ENCODE measurements at regions not wholly inside any gene's neighbourhood (a gene's known extent, or its start where the extent isn't known, plus 50 kb on each side); places are given as distances from the start of the nearest gene placed in this dataset.

- H3K4me1 ChIP-seq (ENCODE audit: control insufficient read depth in 1 of 2, insufficient read depth in 2 of 2, low read depth in 1 of 2, low read length in 1 of 2) = peaks cover 2 to 14% of the 10 kb centered on the region in 2 experiments; a peak in 2 of 4 replicates
- H3K9me2 ChIP-seq = no peaks in the 10 kb centered on the region
- no peak for DNase-seq
- POLR2A ChIA-PET = no interaction called here
- H3K79me2 ChIP-seq (ENCODE audit: insufficient read depth) = no peaks in the 10 kb centered on the region
- no peak overlapping the region for H2AFZ ChIP-seq (ENCODE audit: low read depth)
- H3K36me3 ChIP-seq (replicated peaks in 1 of 2; ENCODE audit: control insufficient read depth in 1 of 2, insufficient read depth in 2 of 2, low read length in 1 of 2) = no peaks in the 10 kb centered on the region
- CTCF ChIA-PET = interaction anchor here (2.2 kb wide), 1 partner anchor 63 kb away, joined by 5 read pairs; no protein-coding TSS in a partner anchor
- no peaks in the 10 kb centered on the region for H4K20me1 ChIP-seq (ENCODE audit: insufficient read depth)
- H3K4me2 ChIP-seq = no peak overlapping the region
- no peak for TF ChIP-seq GABPA (IDR thresholded peaks at IDR 0.05; ENCODE audit: low read depth)
- TF ChIP-seq FOXJ3 (CRISPR knock-in tag; IDR thresholded peaks at IDR 0.05) = no peak
- TF ChIP-seq RFX5 (IDR thresholded peaks at IDR 0.05; ENCODE audit: low read length) = no peak
- no peak for TF ChIP-seq RCOR1 (IDR thresholded peaks at IDR 0.05; ENCODE audit: low read length)
- no peak for TF ChIP-seq SIN3A (IDR thresholded peaks at IDR 0.05; ENCODE audit: borderline replicate concordance, low read depth, low read length)
- no peak for TF ChIP-seq CTCF (IDR thresholded peaks at IDR 0.05)
- no peak for TF ChIP-seq MXI1 (IDR thresholded peaks at IDR 0.05; ENCODE audit: low read depth, low read length)
- no peak for TF ChIP-seq JUND (IDR thresholded peaks at IDR 0.05)
- H3K9ac ChIP-seq = no peak overlapping the region
- H3K27ac ChIP-seq (ENCODE audit: low read depth in 2 of 2, low read length in 1 of 2) = no peak overlapping the region
- no peaks in the 10 kb centered on the region for H3K9me3 ChIP-seq
- H3F3A ChIP-seq (replicated peaks; ENCODE audit: insufficient read depth) = peaks cover 6% of the 10 kb centered on the region
- no peaks in the 10 kb centered on the region for H3K27me3 ChIP-seq (ENCODE audit: insufficient read depth)
- WGBS (ENCODE audit: low lambda C conversion rate) = 88% methylated on average over 3 of the region's 3 CpGs
- no peak overlapping the region for H3K4me3 ChIP-seq (ENCODE audit: low read depth in 2 of 2, low read length in 1 of 2)
Measured at GRCh38 chr11:27246925-27247324, 116.1 kb downstream of the CCDC34 start.

DNA sequence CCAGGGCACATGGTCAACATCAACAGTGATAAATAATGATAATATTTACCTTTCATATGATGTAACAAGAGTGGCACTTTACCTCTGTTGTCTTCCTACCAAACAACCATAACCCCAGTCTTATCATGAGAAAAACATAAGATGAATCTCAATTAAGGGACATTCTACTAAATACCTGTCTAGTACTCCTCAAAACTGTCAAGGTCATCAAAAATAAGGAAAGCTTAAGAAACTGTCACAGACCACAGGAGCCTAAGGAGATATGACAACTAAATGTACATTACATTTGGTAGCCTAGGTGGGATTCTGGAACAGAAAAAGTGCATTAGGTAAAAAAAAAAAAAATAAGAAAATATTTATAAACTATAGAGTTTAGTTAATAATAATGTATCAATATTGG is 118.1 kb downstream of the CCDC34 start:
- H3K4me2 ChIP-seq = no peak overlapping the region
- DNase-seq = no peak
- H3K9ac ChIP-seq = no peak overlapping the region
- H3K9me3 ChIP-seq = no peaks in the 10 kb centered on the region
- H3F3A ChIP-seq (replicated peaks; ENCODE audit: insufficient read depth) = peaks cover 7% of the 10 kb centered on the region
- H3K79me2 ChIP-seq (ENCODE audit: insufficient read depth) = no peaks in the 10 kb centered on the region
- H2AFZ ChIP-seq (ENCODE audit: low read depth) = no peak overlapping the region
- H3K4me1 ChIP-seq (ENCODE audit: control insufficient read depth in 1 of 2, insufficient read depth in 2 of 2, low read depth in 1 of 2, low read length in 1 of 2) = peaks cover 0 to 22% of the 10 kb centered on the region in 2 experiments; a peak in 2 of 4 replicates
- H4K20me1 ChIP-seq (ENCODE audit: insufficient read depth) = no peaks in the 10 kb centered on the region
- CTCF ChIA-PET = interaction anchor here (1.6 kb wide), 1 partner anchor 11 kb away, joined by 4 read pairs; no protein-coding TSS in a partner anchor
- H3K27me3 ChIP-seq (ENCODE audit: insufficient read depth) = no peaks in the 10 kb centered on the region
- H3K27ac ChIP-seq (ENCODE audit: low read depth in 2 of 2, low read length in 1 of 2) = no peak overlapping the region
- POLR2A ChIA-PET = no interaction called here
- no peaks in the 10 kb centered on the region for H3K9me2 ChIP-seq
- no peaks in the 10 kb centered on the region for H3K36me3 ChIP-seq (replicated peaks in 1 of 2; ENCODE audit: control insufficient read depth in 1 of 2, insufficient read depth in 2 of 2, low read length in 1 of 2)
- no peak overlapping the region for H3K4me3 ChIP-seq (ENCODE audit: low read depth in 2 of 2, low read length in 1 of 2)
- TF ChIP-seq REST (IDR thresholded peaks at IDR 0.05; ENCODE audit: low read depth, low read length) (no peak), PBX3 (IDR thresholded peaks at IDR 0.05) (no peak)

Data from SK-N-SH (cell line).